PFSK-1 (cell line): ENCODE measurements at regions not wholly inside any gene's neighbourhood (a gene's known extent, or its start where the extent isn't known, plus 50 kb on each side); places are given as distances from the start of the nearest gene placed in this dataset.

ENCODE experiments used
- FOXP2 ChIP-seq: optimal IDR thresholded peaks from 2 replicates; pipeline ENCODE3; 2011; ENCODE audit warnings: borderline replicate concordance, control low read depth, inconsistent platforms; ENCODE audit not compliant: insufficient read depth; ENCODE audit errors: extremely low read length, extremely low read depth
- POLR2AphosphoS5 ChIP-seq: IDR thresholded peaks from 2 replicates; pipeline ENCODE4 v1.6.1; 2012; ENCODE audit warnings: low read depth, mild to moderate bottlenecking, control low read depth, low read length, moderate library complexity
- SIN3A ChIP-seq: IDR thresholded peaks from 2 replicates; pipeline ENCODE4 v1.6.1; 2012; ENCODE audit warnings: mild to moderate bottlenecking, low read length, moderate library complexity, borderline replicate concordance; ENCODE audit not compliant: insufficient read depth
- TAF1 ChIP-seq: IDR thresholded peaks from 2 replicates; pipeline ENCODE4 v1.6.1; 2012; ENCODE audit warnings: low read length, control low read depth, borderline replicate concordance; ENCODE audit not compliant: insufficient read depth
- TF ChIP-seq, protein P1 (sequence below), 2 experiments: IDR thresholded peaks; 2 replicates each; pipeline versions ENCODE4 v1.6.1 to v1.8.0; 2011 to 2012; ENCODE audit warnings: low read depth in 2 of 2, low read length in 2 of 2, control low read depth in 1 of 2, inconsistent platforms in 1 of 2, mild to moderate bottlenecking in 1 of 2, moderate library complexity in 1 of 2; ENCODE audit not compliant: insufficient read depth in 1 of 2

GRCh38 chr12:61098031-61098580 is 1162.1 kb upstream of the USP15 start:
- TF ChIP-seq FOXP2 (no peak), POLR2AphosphoS5 (no peak), TAF1 (no peak), SIN3A (no peak)
- TF ChIP-seq, protein P1, sequence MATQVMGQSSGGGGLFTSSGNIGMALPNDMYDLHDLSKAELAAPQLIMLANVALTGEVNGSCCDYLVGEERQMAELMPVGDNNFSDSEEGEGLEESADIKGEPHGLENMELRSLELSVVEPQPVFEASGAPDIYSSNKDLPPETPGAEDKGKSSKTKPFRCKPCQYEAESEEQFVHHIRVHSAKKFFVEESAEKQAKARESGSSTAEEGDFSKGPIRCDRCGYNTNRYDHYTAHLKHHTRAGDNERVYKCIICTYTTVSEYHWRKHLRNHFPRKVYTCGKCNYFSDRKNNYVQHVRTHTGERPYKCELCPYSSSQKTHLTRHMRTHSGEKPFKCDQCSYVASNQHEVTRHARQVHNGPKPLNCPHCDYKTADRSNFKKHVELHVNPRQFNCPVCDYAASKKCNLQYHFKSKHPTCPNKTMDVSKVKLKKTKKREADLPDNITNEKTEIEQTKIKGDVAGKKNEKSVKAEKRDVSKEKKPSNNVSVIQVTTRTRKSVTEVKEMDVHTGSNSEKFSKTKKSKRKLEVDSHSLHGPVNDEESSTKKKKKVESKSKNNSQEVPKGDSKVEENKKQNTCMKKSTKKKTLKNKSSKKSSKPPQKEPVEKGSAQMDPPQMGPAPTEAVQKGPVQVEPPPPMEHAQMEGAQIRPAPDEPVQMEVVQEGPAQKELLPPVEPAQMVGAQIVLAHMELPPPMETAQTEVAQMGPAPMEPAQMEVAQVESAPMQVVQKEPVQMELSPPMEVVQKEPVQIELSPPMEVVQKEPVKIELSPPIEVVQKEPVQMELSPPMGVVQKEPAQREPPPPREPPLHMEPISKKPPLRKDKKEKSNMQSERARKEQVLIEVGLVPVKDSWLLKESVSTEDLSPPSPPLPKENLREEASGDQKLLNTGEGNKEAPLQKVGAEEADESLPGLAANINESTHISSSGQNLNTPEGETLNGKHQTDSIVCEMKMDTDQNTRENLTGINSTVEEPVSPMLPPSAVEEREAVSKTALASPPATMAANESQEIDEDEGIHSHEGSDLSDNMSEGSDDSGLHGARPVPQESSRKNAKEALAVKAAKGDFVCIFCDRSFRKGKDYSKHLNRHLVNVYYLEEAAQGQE (IDR thresholded peaks at IDR 0.05; ENCODE audit: insufficient read depth in 1 of 2, low read depth in 2 of 2, low read length in 2 of 2) = no peak

DNA sequence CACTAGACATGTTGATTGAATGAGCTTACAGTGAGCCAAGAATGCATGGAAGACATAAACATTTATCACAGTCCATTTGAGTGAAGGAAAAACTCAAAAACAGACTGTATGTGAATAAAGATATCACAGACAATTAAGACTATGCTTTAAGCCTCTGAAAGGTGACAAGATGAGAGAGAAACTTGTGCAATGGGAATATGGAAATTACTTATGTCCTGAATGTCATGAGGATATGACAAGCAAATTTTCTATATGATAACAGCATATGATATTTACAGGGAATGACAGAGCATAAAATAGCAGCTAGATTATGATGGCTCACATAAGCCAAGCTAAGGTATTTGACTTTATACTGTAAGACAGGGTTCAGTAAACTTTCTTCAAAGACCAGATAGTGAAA is 1153.1 kb upstream of the USP15 start:
- no peak for TF ChIP-seq SIN3A

DNA sequence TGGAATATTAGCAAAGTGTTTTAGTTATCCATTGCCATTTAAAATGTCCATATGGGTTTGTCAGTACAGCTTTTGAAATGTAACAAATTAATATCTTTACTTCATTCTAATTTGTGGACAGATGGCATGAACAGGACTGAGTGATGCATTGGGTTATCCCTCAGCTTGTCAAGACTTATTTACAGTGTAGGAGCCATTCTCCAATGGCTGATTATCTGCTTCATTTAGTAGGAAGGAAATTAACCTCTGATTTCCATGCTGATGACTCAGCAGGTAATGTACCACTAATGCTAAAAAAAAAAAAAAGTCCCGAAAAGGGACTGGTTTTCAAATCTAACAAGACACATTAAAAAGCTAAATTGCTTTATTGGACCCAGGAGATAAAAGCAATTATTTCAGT is 1149.0 kb upstream of the USP15 start:
- no peak for TF ChIP-seq SIN3A
- no peak for TF ChIP-seq POLR2AphosphoS5
- TF ChIP-seq FOXP2 = no peak
- no peak for TF ChIP-seq TAF1
- TF ChIP-seq, protein P1 (IDR thresholded peaks at IDR 0.05; ENCODE audit: insufficient read depth in 1 of 2, low read depth in 2 of 2, low read length in 2 of 2) = no peak

DNA sequence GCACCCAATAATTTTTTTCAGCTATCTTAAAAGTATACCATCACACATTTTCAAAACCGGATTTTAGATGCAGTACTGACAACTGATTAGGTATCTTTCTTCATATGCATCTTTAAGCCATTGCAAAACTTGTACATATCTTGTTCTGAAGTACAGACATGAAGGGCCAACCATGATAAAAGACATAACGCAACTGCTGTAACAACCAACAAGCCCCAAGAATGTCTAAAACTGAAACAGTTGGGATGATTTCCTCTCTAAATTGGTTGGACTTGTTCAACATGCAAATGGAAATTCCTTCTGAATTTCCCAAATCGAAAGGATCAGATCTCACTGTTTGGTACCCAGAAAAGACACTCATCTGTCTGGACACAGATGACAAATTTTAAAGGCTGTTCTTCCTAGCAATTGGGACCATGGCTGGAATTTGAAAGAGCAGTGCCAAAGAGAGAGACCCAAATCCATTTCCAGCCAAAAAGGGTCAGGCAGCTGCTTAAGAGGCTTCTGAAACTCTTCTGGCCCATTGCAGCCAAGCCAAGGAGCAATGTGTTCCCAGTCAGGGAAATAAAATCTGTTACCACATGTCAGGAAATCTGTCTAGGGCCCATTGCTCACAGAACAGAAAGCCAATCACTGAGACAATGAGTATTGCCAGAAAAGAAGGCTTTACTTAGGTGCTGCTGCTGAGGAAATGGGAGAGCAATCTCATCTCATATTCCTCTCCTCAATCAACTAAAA is 1122.4 kb upstream of the USP15 start:
- TF ChIP-seq, protein P1 (IDR thresholded peaks at IDR 0.05; ENCODE audit: insufficient read depth in 1 of 2, low read depth in 2 of 2, low read length in 2 of 2) = no peak
- TF ChIP-seq TAF1 = no peak
- no peak for TF ChIP-seq FOXP2
- TF ChIP-seq POLR2AphosphoS5 = no peak
- TF ChIP-seq SIN3A = no peak

DNA sequence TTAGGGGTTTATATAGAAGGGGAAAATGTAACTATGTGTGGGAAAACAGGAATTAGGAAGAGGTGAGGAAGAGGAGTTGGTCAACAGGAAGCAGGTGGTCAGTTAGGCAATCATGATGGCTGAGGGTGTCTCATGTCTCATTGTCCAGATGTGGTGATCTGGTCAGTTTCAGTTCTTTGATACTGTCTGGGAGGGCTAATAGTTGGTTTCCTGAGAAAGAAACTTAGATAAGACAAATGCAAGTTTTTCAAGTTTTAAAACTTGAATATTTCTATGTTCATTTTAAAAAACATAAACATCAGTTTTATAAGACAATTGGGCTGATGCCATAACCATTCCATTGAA is 1121.8 kb upstream of the USP15 start:
- TF ChIP-seq, protein P1 (IDR thresholded peaks at IDR 0.05; ENCODE audit: insufficient read depth in 1 of 2, low read depth in 2 of 2, low read length in 2 of 2) = no peak
- no peak for TF ChIP-seq FOXP2
- no peak for TF ChIP-seq SIN3A
- no peak for TF ChIP-seq TAF1
- TF ChIP-seq POLR2AphosphoS5 = no peak
